ENCODE measurements at regions not wholly inside any gene's neighbourhood (a gene's known extent, or its start where the extent isn't known, plus 50 kb on each side); places are given as distances from the start of the nearest gene placed in this dataset.

DNA sequence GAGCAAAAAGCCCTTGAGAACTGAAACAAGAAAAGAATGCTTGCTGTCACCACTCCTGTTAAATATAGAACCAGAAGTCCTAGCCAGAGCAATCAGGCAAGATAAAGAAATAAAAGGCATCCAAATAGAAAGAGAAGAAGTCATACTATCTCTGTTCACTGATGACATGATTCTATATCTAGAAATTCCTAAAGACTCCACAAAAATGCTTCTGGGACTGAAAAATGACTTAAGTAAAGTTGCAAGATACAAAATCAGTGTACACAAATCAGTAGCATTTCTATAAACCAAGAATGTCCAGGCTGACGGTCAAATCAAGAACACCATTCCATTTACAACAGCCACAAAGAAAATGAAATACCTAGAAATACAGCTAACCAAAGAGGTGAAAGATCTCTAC is 552.7 kb upstream of the SLIT2 start:
- no peak for DNase-seq

- DNase-seq: no peak
Observed at GRCh38 chr4:19694812-19695211, 556.9 kb upstream of the SLIT2 start.

- no peak for DNase-seq
Observed at GRCh38 chr4:19693936-19694570, 557.7 kb upstream of the SLIT2 start.

GRCh38 chr4:19689511-19689910 is 562.2 kb upstream of the SLIT2 start:
- no peak for DNase-seq

- no peak for DNase-seq
Observed at GRCh38 chr4:19686456-19686855, 565.2 kb upstream of the SLIT2 start.

GRCh38 chr4:19684084-19684483 is 567.6 kb upstream of the SLIT2 start:
- no peak for DNase-seq

DNA sequence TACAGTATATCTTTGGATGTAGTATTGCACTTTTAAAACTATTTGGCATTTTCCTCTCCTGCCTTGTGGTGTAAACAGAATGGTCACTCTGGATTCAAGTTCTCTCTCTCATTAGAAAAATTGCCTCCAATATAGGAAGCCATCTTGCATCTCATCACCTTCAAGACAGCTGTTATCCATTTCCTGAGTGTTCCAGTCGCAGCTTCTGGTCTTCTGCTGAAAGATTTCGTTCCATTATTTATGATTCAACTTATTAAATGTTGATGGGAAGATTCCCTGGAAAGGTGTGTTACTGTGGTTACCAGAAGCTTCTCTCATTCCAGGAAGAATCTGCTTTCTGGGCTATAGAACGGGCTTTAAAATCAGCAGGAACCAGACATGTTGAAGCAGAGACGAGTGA is 568.3 kb upstream of the SLIT2 start:
- no peak for DNase-seq

DNA sequence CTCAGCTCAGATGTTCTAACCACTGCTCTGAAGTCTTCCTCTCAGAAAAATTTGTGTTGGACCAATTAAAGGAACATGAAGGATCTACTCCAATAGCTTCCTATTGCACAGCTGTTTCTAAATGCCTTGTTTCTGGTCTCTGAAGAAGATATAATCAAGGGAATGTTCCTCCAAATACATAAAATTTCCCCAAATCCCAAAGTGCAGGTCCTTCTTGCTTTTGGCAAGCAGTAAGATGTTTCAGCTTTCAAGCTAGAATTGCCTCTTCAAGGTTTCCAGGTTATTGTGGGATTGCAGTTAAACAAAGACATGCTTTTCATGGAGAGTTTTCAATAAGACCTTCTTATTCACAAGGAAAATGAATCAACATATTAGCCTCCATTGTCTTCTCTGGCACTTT is 574.5 kb upstream of the SLIT2 start:
- no peak for DNase-seq

GRCh38 chr4:19675172-19675811 is 576.4 kb upstream of the SLIT2 start:
- DNase-seq: no peak

GRCh38 chr4:19659101-19659500 is 592.6 kb upstream of the SLIT2 start:
- no peak for DNase-seq

DNA sequence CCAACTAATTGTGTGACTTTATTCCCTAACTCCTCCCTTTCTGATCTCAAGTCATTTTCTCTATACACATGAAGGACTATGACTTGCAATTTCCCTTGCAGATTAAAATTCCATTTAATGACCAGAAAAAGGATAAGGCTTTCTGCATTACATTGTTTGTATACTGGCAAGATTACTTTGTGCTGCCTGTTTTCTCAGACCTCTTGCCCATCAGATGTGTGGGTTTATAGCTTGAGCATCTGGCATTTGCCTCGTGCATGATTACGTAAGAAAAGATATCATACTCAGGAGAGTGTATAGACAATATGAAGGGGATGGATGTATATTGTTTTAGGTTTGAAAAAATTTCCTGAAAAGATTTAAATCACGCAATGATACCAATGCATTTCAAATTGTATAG is 593.8 kb upstream of the SLIT2 start:
- DNase-seq: no peak

DNA sequence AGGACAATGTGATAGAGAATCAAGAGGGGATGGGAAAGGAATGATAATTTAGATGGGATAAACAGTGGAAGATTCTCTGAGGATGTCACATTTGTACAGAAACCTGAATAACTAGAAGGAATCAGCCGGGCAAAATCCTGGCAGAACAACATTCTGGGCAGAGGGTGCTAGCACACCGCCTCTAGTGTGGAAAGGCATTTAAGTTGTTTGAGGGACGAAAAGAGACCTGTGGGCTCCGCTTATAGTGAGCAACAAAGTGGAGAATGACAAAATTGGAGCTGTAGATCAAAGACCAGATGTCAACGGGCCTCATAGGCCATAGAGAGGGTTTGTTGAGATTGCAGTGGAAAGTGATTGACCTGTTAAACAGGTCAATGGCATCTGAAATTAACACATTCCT is 596.0 kb upstream of the SLIT2 start:
- no peak for DNase-seq

DNA sequence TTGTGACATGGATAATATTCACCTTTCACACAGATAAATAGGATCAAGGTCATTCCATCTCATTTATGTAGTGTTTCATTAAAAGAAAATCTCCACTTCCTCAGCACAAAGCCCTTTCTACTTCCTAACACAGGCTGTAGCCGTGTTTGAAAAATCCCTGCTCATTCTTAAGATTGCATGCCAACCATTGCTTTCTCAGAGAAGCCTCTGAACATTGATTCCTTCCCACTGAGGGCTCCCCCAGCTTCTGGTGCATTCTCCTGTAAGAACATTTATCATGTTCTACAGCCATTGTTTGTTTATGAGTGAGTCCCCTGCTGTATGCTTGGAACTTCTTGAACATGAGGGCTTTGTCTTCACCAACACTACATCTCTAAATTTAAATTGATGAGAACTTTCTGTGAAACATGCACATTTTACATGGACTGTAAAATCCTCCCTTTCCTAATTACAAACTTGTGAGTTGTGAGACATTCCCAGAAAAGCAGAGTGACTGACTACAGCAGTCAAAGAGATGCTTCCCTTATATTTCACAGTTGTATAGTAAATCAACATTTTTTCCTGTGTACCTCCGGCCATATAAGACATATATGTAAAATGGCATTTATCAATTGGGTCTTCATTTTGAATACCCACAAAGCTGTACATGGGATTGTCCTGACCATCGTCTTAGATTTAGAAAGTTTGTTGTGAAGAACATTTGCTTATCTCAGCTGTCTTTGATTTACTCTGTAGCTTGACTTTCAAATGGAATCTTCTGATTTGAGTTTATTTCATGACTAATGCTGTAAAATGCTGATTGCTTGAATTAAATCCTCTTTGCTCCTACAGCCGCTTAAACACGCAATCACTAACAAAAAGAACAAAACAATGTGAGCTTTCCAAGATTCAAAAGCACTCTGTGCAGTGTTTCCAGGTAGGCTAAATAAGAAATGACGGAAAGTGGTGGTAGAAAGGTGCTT is 600.5 kb upstream of the SLIT2 start:
- no peak for DNase-seq

DNA sequence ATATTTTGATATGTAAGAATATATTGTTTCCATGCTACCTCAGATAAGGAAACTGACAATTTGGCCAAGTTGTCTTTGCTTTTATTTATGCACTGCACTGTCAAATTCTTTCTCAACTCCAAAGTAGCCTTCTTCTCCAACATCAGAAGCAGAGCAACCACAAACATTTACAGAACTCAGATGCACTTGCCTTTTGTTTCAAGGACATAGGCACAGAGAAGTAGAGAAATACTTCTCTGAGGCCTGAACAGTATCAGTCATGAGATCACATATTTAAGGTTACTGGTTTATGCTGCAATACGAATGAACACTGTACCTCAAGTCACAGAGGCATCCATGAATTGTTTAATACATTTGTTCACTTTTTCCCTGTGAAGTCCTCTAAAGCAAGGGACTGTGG is 606.1 kb upstream of the SLIT2 start:
- no peak for DNase-seq

DNA sequence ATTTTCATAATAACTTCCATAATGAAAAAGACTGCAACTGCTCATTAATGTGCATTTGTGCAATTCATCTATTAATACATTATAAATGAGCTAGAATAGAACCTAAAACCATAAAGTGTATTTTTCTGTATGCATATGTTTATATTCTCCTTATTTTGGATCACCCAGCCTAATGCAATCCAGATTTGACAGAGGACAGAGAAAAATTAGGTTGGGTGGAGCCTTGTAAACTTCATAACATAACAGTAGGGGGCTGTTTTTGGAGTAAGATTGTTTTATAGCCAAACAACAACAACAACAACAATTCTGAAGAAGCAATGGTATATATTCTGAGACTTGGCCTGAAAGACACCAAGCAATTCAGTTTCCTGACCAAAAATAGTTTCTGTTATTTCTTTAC is 615.3 kb upstream of the SLIT2 start:
- DNase-seq: no peak

- DNase-seq: no peak
Observed at GRCh38 chr4:19631814-19632213, 619.9 kb upstream of the SLIT2 start.

- DNase-seq: no peak
Observed at GRCh38 chr4:19623866-19624265, 627.8 kb upstream of the SLIT2 start.

GRCh38 chr4:19615086-19615689 is 636.5 kb upstream of the SLIT2 start:
- DNase-seq: no peak

- DNase-seq: no peak
Observed at GRCh38 chr4:19614171-19614570, 637.5 kb upstream of the SLIT2 start.

DNA sequence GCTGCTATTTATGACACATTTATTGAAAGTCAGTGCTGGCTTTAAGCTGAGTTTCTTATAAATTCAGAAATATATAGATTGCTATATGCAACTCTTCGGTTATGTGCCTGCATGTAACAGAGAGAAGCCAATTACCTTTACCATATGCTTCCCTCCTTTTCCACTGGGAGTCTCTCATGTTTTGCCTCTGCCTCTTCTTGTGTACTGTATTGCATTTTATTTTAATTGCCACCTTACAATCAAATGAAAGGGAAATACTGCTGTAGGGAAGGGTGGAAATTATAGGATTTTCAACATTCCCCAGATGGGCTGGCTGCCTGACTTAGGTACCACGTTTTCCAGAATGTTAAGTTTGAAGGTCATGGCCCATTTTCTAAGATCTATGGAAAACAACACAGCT is 655.4 kb upstream of the SLIT2 start:
- no peak for DNase-seq

- DNase-seq: no peak
Observed at GRCh38 chr4:19592391-19592790, 659.3 kb upstream of the SLIT2 start.

- no peak for DNase-seq
Observed at GRCh38 chr4:19583827-19584569, 667.7 kb upstream of the SLIT2 start.

DNA sequence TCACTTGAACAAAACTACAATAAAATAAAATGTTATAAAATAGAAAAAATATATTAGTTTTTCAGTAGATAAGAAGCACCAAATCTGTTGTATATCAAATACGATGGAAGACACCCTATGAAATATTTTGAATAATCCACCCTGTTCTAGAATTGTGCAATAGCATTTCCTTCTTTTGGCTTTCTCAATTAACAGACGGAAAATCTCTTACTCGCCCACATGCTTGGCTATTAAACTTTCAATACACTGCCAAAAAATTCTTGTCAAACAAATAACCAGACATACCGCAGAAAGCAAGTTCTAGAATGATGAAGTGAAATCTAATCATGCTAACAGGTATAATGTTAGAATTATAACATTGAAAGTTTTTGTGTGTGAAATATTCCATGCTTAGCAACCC is 671.6 kb upstream of the SLIT2 start:
- DNase-seq: no peak

Data from effector CD8-positive, alpha-beta T cell (primary cell).